ENCODE measurements at regions not wholly inside any gene's neighbourhood (a gene's known extent, or its start where the extent isn't known, plus 50 kb on each side); places are given as distances from the start of the nearest gene placed in this dataset.

GRCh38 chr17:70317421-70317820 is 148.1 kb downstream of the KCNJ2 start:
- no peak for DNase-seq (ENCODE audit: low read depth)
- no peak overlapping the region for H3K4me3 ChIP-seq (ENCODE audit: low read length)
- no peak for TF ChIP-seq CTCF (IDR thresholded peaks at IDR 0.05; ENCODE audit: insufficient read depth, low read depth, low read length, missing control alignments)

GRCh38 chr17:70318051-70318450 is 148.7 kb downstream of the KCNJ2 start:
- no peak overlapping the region for H3K4me3 ChIP-seq (ENCODE audit: low read length)
- no peak for DNase-seq (ENCODE audit: low read depth)
- no peak for TF ChIP-seq CTCF (IDR thresholded peaks at IDR 0.05; ENCODE audit: insufficient read depth, low read depth, low read length, missing control alignments)

GRCh38 chr17:70319516-70319915 is 150.2 kb downstream of the KCNJ2 start:
- no peak for DNase-seq (ENCODE audit: low read depth)
- TF ChIP-seq CTCF (IDR thresholded peaks at IDR 0.05; ENCODE audit: insufficient read depth, low read depth, low read length, missing control alignments): no peak
- H3K4me3 ChIP-seq (ENCODE audit: low read length): no peak overlapping the region

GRCh38 chr17:70320673-70321345 is 151.5 kb downstream of the KCNJ2 start:
- H3K4me3 ChIP-seq (ENCODE audit: low read length): no peak overlapping the region
- DNase-seq (ENCODE audit: low read depth): no peak
- TF ChIP-seq CTCF (IDR thresholded peaks at IDR 0.05; ENCODE audit: insufficient read depth, low read depth, low read length, missing control alignments): no peak

- no peak overlapping the region for H3K4me3 ChIP-seq (ENCODE audit: low read length)
- no peak for TF ChIP-seq CTCF (IDR thresholded peaks at IDR 0.05; ENCODE audit: insufficient read depth, low read depth, low read length, missing control alignments)
Observed at GRCh38 chr17:70321352-70321751, 152.0 kb downstream of the KCNJ2 start.

GRCh38 chr17:70323269-70323668 is 153.9 kb downstream of the KCNJ2 start:
- DNase-seq (ENCODE audit: low read depth): no peak
- TF ChIP-seq CTCF (IDR thresholded peaks at IDR 0.05; ENCODE audit: insufficient read depth, low read depth, low read length, missing control alignments): no peak
- H3K4me3 ChIP-seq (ENCODE audit: low read length): no peak overlapping the region

More at GRCh38 chr17:70321352-70321751, 152.0 kb downstream of the KCNJ2 start:
- DNase-seq (ENCODE audit: low read depth): no peak

GRCh38 chr17:70324031-70324430 is 154.7 kb downstream of the KCNJ2 start:
- no peak for DNase-seq (ENCODE audit: low read depth)
- TF ChIP-seq CTCF (IDR thresholded peaks at IDR 0.05; ENCODE audit: insufficient read depth, low read depth, low read length, missing control alignments): no peak
- no peak overlapping the region for H3K4me3 ChIP-seq (ENCODE audit: low read length)
